SK-N-SH (cell line): ENCODE measurements at regions not wholly inside any gene's neighbourhood (a gene's known extent, or its start where the extent isn't known, plus 50 kb on each side); places are given as distances from the start of the nearest gene placed in this dataset.

Experiments
- CTCF ChIA-PET: fragments of 300-600, 350-600 bp; formaldehyde crosslinking; extraction: SDS; loops from one replicate; lab custom pipeline; 2021; lab: Yijun Ruan, JAX
- POLR2A ChIA-PET: fragments of 350-600 bp; sonication (Branson Sonifier 250); formaldehyde crosslinking; extraction: SDS; loops from one replicate; lab custom pipeline; 2020; ENCODE audit warnings: antibody characterized with exemption, inconsistent platforms; lab: Yijun Ruan, JAX
- DNase-seq: peaks from one replicate; pipeline ENCODE4 v3.0.0; 2012
- H2AFZ ChIP-seq: fragments of 200-600 bp; sonication (generic); 2 replicates; pipeline ENCODE4 v1.8.1; 2016; ENCODE audit warnings: antibody characterized with exemption, mild to moderate bottlenecking, low read depth
- H3F3A ChIP-seq: fragments of 200-600 bp; sonication (generic); replicated peaks from 2 replicates; pipeline ENCODE3; 2016; ENCODE audit warnings: antibody characterized with exemption, mild to moderate bottlenecking; ENCODE audit not compliant: insufficient read depth
- H3K27ac ChIP-seq, 2 experiments: fragments of 200-500 bp in 1 of 2; fragments of 200-600 bp in 1 of 2; sonication (Bioruptor generic) in 1 of 2; sonication (generic), shearing (Covaris generic) in 1 of 2; 2 replicates each; pipeline versions ENCODE4 v1.5.1 to v1.6.1; 2014 to 2016; ENCODE audit warnings: low read depth in 2 of 2, inconsistent platforms in 1 of 2, low read length in 1 of 2, mild to moderate bottlenecking in 1 of 2, mixed read lengths in 1 of 2
- H3K27me3 ChIP-seq: fragments of 200-600 bp; sonication (generic), shearing (Covaris generic); 2 replicates; pipeline ENCODE4 v1.6.1; 2016; ENCODE audit warnings: mixed run types; ENCODE audit not compliant: insufficient read depth
- H3K36me3 ChIP-seq, 2 experiments: fragments of 200-500 bp in 1 of 2; fragments of 200-600 bp in 1 of 2; sonication (Bioruptor generic) in 1 of 2; sonication (generic) in 1 of 2; replicated peaks in 1 of 2; 2 replicates each; pipeline versions ENCODE3 to v1.5.1; 2014 to 2016; ENCODE audit warnings: low read length in 1 of 2, mild to moderate bottlenecking in 1 of 2; ENCODE audit not compliant: insufficient read depth in 2 of 2, control insufficient read depth in 1 of 2
- H3K4me1 ChIP-seq, 2 experiments: fragments of 200-500 bp in 1 of 2; fragments of 200-600 bp in 1 of 2; sonication (Bioruptor generic) in 1 of 2; sonication (generic), shearing (Covaris generic) in 1 of 2; 2 replicates each; pipeline versions ENCODE4 v1.5.1 to v1.6.1; 2014 to 2016; ENCODE audit warnings: low read depth in 1 of 2, low read length in 1 of 2, mixed run types in 1 of 2; ENCODE audit not compliant: insufficient read depth in 2 of 2, control insufficient read depth in 1 of 2
- H3K4me2 ChIP-seq: fragments of 200-600 bp; sonication (generic), shearing (Covaris generic); 2 replicates; pipeline ENCODE4 v1.6.1; 2017; ENCODE audit warnings: mixed run types
- H3K4me3 ChIP-seq, 2 experiments: fragments of 200-500 bp in 1 of 2; fragments of 200-600 bp in 1 of 2; sonication (Bioruptor generic) in 1 of 2; sonication (generic), shearing (Covaris generic) in 1 of 2; 2 replicates each; pipeline versions ENCODE4 v1.5.1 to v1.8.1; 2014 to 2016; ENCODE audit warnings: low read depth in 2 of 2, inconsistent platforms in 1 of 2, low read length in 1 of 2, mild to moderate bottlenecking in 1 of 2, mixed read lengths in 1 of 2, moderate library complexity in 1 of 2
- H3K79me2 ChIP-seq: fragments of 200-600 bp; sonication (generic); 2 replicates; pipeline ENCODE4 v1.8.1; 2017; ENCODE audit warnings: mild to moderate bottlenecking; ENCODE audit not compliant: insufficient read depth
- H3K9ac ChIP-seq: fragments of 200-600 bp; sonication (generic); 2 replicates; pipeline ENCODE4 v1.6.1; 2017; ENCODE audit warnings: mixed run types
- H3K9me2 ChIP-seq: fragments of 200-600 bp; sonication (generic); 2 replicates; pipeline ENCODE4 v1.6.1; 2017; ENCODE audit warnings: mixed run types
- H3K9me3 ChIP-seq: fragments of 200-600 bp; sonication (generic); 2 replicates; pipeline ENCODE4 v1.6.1; 2017; ENCODE audit warnings: mixed run types, mild to moderate bottlenecking, moderate library complexity
- H4K20me1 ChIP-seq: fragments of 200-600 bp; sonication (generic); 2 replicates; pipeline ENCODE4 v1.6.1; 2017; ENCODE audit warnings: mild to moderate bottlenecking, mixed run types; ENCODE audit not compliant: insufficient read depth
- FOXJ3 ChIP-seq: sonication (generic); formaldehyde crosslinking; IDR thresholded peaks from 2 replicates; pipeline ENCODE4 v1.5.1; 2020; ENCODE audit warnings: mild to moderate bottlenecking, missing genetic modification reagents
- GABPA ChIP-seq: IDR thresholded peaks from 2 replicates; pipeline ENCODE4 v1.4.0; 2012; ENCODE audit warnings: low read depth, mild to moderate bottlenecking
- JUND ChIP-seq: IDR thresholded peaks from 2 replicates; pipeline ENCODE4 v1.4.0; 2012
- MAX ChIP-seq: IDR thresholded peaks from 2 replicates; pipeline ENCODE4 v1.4.0; 2012; ENCODE audit warnings: low read depth
- MXI1 ChIP-seq: IDR thresholded peaks from 2 replicates; pipeline ENCODE4 v1.6.1; 2012; ENCODE audit warnings: mild to moderate bottlenecking, low read depth, low read length, improper control_type of control experiment
- POLR2AphosphoS5 ChIP-seq: IDR thresholded peaks from 2 replicates; pipeline ENCODE4 v1.6.1; 2012; ENCODE audit warnings: low read depth, low read length
- RAD21 ChIP-seq: IDR thresholded peaks from 2 replicates; pipeline ENCODE4 v1.6.1; 2012; ENCODE audit warnings: mild to moderate bottlenecking, low read length
- REST ChIP-seq: IDR thresholded peaks from 2 replicates; pipeline ENCODE4 v1.6.1; 2012; ENCODE audit warnings: mild to moderate bottlenecking, low read depth, low read length, moderate library complexity
- RXRA ChIP-seq: IDR thresholded peaks from 2 replicates; pipeline ENCODE4 v1.4.0; 2012; ENCODE audit warnings: low read depth, mild to moderate bottlenecking, borderline replicate concordance
- SIN3A ChIP-seq: IDR thresholded peaks from 2 replicates; pipeline ENCODE4 v1.6.1; 2012; ENCODE audit warnings: low read depth, mild to moderate bottlenecking, low read length, moderate library complexity, borderline replicate concordance
- SMC3 ChIP-seq: IDR thresholded peaks from 2 replicates; pipeline ENCODE4 v1.6.1; 2012; ENCODE audit warnings: low read depth, low read length, improper control_type of control experiment
- TAF1 ChIP-seq: IDR thresholded peaks from 2 replicates; pipeline ENCODE4 v1.6.1; 2012; ENCODE audit warnings: low read depth, mild to moderate bottlenecking, low read length, moderate library complexity, borderline replicate concordance
- TCF12 ChIP-seq: IDR thresholded peaks from 2 replicates; pipeline ENCODE4 v1.4.0; 2012
- USF2 ChIP-seq: fragments of 150-350 bp; IDR thresholded peaks from 2 replicates; pipeline ENCODE4 v1.6.1; 2017; ENCODE audit warnings: antibody characterized with exemption, low read length, low read depth, borderline replicate concordance
- YY1 ChIP-seq: IDR thresholded peaks from 2 replicates; pipeline ENCODE4 v1.4.0; 2012; ENCODE audit warnings: low read depth, mild to moderate bottlenecking
- WGBS: methylation state at CpG from one replicate; pipeline ENCODE4 v1.1.6; 2017; ENCODE audit warnings: low lambda C conversion rate; 5-methylcytosine and 5-hydroxymethylcytosine counted together

GRCh38 chr5:125602184-125602583 lies 821.0 kb upstream of the GRAMD2B start:
- ChIA-PET POLR2A (no interaction called here), CTCF (no interaction called here)
- 90% methylated on average over 4 of the region's 4 CpGs for WGBS

GRCh38 chr5:125603321-125603720 lies 819.9 kb upstream of the GRAMD2B start:
- POLR2A ChIA-PET: no interaction called here
- Histone ChIP-seq H3K4me2 (no peak overlapping the region), H3K4me1 (no peaks in the 10 kb centered on the region), H3K36me3 (no peaks in the 10 kb centered on the region), H3K27ac (no peak overlapping the region), H3K27me3 (no peaks in the 10 kb centered on the region), H3K79me2 (no peaks in the 10 kb centered on the region), H3K4me3 (no peak overlapping the region), H3K9me3 (no peaks in the 10 kb centered on the region), H2AFZ (no peak overlapping the region), H4K20me1 (no peaks in the 10 kb centered on the region), H3K9me2 (no peaks in the 10 kb centered on the region), H3F3A (no peaks in the 10 kb centered on the region), H3K9ac (no peak overlapping the region)
- 87% methylated on average over 3 of the region's 3 CpGs for WGBS
- TF ChIP-seq RXRA (no peak), TCF12 (no peak), YY1 (no peak), MXI1 (no peak), POLR2AphosphoS5 (no peak), REST (no peak), MAX (no peak), SIN3A (no peak)
- CTCF ChIA-PET: interaction anchor here (1.0 to 1.1 kb wide), 2 partner anchors 9 to 28 kb away, joined by 3 read pairs; no protein-coding TSS in a partner anchor
- DNase-seq: no peak

More at GRCh38 chr5:125602184-125602583, 821.0 kb upstream of the GRAMD2B start:
- H3K9me2 ChIP-seq: no peaks in the 10 kb centered on the region
- no peak for DNase-seq
- no peaks in the 10 kb centered on the region for H4K20me1 ChIP-seq
- H3K36me3 ChIP-seq: no peaks in the 10 kb centered on the region
- no peak for TF ChIP-seq TCF12
- TF ChIP-seq SMC3: no peak
- TF ChIP-seq POLR2AphosphoS5: no peak
- TF ChIP-seq JUND: no peak
- TF ChIP-seq RAD21: no peak
- no peak for TF ChIP-seq FOXJ3
- TF ChIP-seq GABPA: no peak
- TF ChIP-seq USF2: no peak
- TF ChIP-seq TAF1: no peak
- H3K4me1 ChIP-seq: no peaks in the 10 kb centered on the region
- no peak overlapping the region for H3K27ac ChIP-seq
- no peak overlapping the region for H3K4me3 ChIP-seq
- H2AFZ ChIP-seq: no peak overlapping the region
- H3K9ac ChIP-seq: no peak overlapping the region
- H3K79me2 ChIP-seq: no peaks in the 10 kb centered on the region
- H3F3A ChIP-seq: no peaks in the 10 kb centered on the region
- H3K9me3 ChIP-seq: no peaks in the 10 kb centered on the region
- H3K4me2 ChIP-seq: no peak overlapping the region
- H3K27me3 ChIP-seq: no peaks in the 10 kb centered on the region
